ENCODE measurements at regions not wholly inside any gene's neighbourhood (a gene's known extent, or its start where the extent isn't known, plus 50 kb on each side); places are given as distances from the start of the nearest gene placed in this dataset.

DNA sequence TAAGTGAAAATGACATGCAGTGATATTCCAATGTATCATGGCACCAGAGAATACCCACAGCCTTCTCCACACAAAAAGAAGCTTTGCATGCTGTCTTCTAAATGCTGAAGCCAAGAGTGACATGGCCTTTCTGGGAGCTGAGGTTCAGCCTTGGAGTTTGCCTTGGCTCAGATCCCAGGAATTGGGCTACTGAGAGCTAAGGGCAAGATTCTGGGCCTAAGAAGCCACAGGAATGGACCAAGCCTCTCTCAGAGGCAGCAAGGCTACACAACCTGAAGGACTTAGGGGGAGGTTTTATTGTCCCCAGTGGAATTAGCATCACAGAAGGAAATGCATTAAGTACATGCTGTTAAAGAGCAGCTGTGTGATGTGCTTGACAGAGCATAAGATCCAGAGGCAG lies 1078.5 kb downstream of the TUSC7 start:
- no peak for TF ChIP-seq CTCF (IDR thresholded peaks at IDR 0.05)

GRCh38 chr3:117788506-117788905 lies 1078.9 kb downstream of the TUSC7 start:
- TF ChIP-seq CTCF (IDR thresholded peaks at IDR 0.05), result no peak

DNA sequence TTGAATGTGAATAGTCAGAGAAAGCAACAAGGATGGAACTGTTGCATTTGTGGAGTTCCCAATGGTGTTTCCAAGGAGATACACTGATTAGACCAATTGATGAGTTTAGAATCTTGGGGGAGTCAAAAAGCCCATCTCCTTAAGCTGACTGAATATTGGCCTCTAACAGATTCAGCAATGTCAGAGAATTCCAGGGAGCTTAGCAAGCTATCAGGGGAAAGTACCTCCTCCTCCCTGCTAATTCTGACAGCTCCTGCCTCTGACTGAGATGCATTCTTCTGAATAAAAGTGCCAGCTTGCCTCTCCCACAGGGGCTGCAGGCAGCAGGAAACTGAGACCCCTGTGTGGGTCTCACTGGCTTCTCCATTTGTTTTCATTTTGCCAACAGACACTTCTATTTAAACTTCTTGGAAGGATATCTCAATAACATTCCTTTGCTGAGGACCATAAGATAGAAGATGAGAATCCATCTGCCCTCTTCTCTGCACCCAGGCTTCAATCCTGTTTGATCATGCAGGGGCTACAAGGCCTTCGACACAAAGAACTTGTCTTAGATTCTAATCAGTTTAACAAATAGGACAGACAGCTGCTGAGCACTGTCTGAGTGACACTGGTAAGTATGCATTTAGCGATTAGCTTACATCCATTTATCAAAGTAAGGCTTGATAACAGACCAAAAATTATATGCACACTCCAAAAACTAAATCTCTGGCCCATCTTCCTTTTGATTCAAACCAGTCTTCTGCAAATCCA lies 1080.8 kb downstream of the TUSC7 start:
- no peak for TF ChIP-seq CTCF (IDR thresholded peaks at IDR 0.05)

- TF ChIP-seq CTCF (IDR thresholded peaks at IDR 0.05), result no peak
These were observed 1084.2 kb downstream of the TUSC7 start for GRCh38 chr3:117793622-117794265.

- no peak for TF ChIP-seq CTCF (IDR thresholded peaks at IDR 0.05)
These were observed 1088.6 kb downstream of the TUSC7 start for GRCh38 chr3:117798221-117798620.

- no peak for TF ChIP-seq CTCF (IDR thresholded peaks at IDR 0.05)
These were observed 1089.3 kb downstream of the TUSC7 start for GRCh38 chr3:117798687-117799386.

DNA sequence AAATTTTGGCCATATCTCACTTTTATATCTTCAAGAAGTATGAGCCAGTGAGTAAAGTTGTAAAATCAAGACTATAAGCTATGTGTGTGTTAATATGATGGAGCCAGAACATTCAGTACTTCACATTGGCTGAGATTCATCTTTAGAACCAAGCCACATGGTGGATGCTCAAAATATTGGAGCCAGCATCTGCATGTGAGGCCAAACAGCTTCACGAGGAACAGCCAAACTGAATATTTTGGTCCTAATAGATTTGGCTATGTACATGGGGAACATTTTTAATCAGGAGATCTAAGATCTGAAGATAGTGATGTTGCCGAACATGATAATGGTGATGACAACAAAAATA lies 1089.8 kb downstream of the TUSC7 start:
- TF ChIP-seq CTCF (IDR thresholded peaks at IDR 0.05), result no peak

All from LNCAP (cell line).